ENCODE measurements at regions not wholly inside any gene's neighbourhood (a gene's known extent, or its start where the extent isn't known, plus 50 kb on each side); places are given as distances from the start of the nearest gene placed in this dataset.

- TF ChIP-seq, protein P1, sequence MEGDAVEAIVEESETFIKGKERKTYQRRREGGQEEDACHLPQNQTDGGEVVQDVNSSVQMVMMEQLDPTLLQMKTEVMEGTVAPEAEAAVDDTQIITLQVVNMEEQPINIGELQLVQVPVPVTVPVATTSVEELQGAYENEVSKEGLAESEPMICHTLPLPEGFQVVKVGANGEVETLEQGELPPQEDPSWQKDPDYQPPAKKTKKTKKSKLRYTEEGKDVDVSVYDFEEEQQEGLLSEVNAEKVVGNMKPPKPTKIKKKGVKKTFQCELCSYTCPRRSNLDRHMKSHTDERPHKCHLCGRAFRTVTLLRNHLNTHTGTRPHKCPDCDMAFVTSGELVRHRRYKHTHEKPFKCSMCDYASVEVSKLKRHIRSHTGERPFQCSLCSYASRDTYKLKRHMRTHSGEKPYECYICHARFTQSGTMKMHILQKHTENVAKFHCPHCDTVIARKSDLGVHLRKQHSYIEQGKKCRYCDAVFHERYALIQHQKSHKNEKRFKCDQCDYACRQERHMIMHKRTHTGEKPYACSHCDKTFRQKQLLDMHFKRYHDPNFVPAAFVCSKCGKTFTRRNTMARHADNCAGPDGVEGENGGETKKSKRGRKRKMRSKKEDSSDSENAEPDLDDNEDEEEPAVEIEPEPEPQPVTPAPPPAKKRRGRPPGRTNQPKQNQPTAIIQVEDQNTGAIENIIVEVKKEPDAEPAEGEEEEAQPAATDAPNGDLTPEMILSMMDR (IDR thresholded peaks at IDR 0.05; ENCODE audit: insufficient read depth, low read length, poor library complexity, severe bottlenecking), result no peak
- no peak for TF ChIP-seq EZH2phosphoT487 (conservative IDR thresholded peaks at IDR 0.05; ENCODE audit: low read length)
These were observed 471.1 kb upstream of the SMIM21 start for GRCh38 chr18:75898651-75899050.
